HEK293T (cell line): ENCODE measurements at regions not wholly inside any gene's neighbourhood (a gene's known extent, or its start where the extent isn't known, plus 50 kb on each side); places are given as distances from the start of the nearest gene placed in this dataset.

Source experiments
- FOXA1 ChIP-seq: fragments of 450-650 bp; IDR thresholded peaks from 2 replicates; pipeline ENCODE4 v1.6.1; 2016; ENCODE audit warnings: mild to moderate bottlenecking
- HDGF ChIP-seq: fragments of 450-650 bp; IDR thresholded peaks from 2 replicates; pipeline ENCODE4 v1.6.1; 2017; ENCODE audit warnings: antibody characterized with exemption, borderline replicate concordance
- NFRKB ChIP-seq: fragments of 450-650 bp; IDR thresholded peaks from 2 replicates; pipeline ENCODE4 v1.6.1; 2016; ENCODE audit warnings: mild to moderate bottlenecking, moderate library complexity
- SUZ12 ChIP-seq: fragments of 450-650 bp; IDR thresholded peaks from 2 replicates; pipeline ENCODE4 v1.6.1; 2016; ENCODE audit warnings: mild to moderate bottlenecking
- TARDBP ChIP-seq: fragments of 450-650 bp; IDR thresholded peaks from 2 replicates; pipeline ENCODE4 v1.6.1; 2016

DNA sequence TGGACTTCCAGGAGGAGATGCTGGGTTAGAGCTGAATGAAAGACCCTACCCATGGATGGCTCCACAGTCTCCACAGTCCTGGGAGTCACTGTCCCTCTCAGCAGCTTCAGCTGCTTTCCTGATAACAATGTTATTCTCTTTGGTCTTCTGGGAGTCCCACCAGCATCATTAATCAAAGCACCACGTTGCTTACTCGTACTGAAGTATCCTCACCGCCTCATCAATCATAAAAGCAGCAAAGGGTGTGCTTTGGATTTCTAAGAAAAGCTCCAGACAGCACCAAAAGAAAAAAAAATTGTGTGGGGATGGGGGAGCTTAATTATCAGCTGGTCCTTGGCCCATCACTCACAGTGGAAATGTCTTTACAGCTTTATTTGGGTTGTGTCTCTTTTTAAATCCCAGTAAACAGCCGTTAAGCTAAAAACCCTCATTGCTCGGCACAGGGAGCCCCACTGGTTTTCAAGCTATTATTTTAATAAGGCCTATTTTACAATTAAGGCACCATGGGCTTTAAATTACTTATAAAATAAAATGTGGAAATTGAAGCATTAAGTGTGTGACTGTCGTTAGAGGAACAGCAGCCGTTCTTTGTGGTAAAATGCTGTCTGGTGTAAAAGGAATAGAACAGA is 538.0 kb downstream of the EBF1 start:
- TF ChIP-seq FOXA1: no peak
- no peak for TF ChIP-seq HDGF
- TF ChIP-seq TARDBP: no peak
- TF ChIP-seq NFRKB: no peak
- no peak for TF ChIP-seq SUZ12
